ENCODE measurements at regions not wholly inside any gene's neighbourhood (a gene's known extent, or its start where the extent isn't known, plus 50 kb on each side); places are given as distances from the start of the nearest gene placed in this dataset.

DNA sequence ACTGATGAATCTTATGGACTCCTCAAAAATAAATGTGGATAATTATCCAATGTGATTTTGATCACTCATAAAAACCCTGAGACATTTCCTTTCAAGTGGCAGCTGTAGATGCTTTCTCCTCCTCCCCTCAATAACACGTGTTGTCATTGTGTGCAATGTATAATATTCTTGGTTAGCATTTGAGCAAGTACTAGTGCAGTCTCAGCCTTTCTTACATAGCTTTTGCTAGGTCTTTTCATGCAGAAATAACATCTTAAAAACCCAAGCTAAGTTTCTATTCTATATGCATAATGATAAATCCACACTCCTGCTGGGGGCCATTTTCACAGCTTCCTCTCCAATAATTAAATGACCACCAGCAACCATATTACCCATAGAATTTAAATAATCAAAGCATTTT lies 1835.2 kb upstream of the NUDT12 start:
- Histone ChIP-seq H3K9me2 (ENCODE audit: insufficient read depth, low read length) (no peaks in the 10 kb centered on the region), H3K4me3 (ENCODE audit: low read depth, low read length, poor library complexity, severe bottlenecking) (no peak overlapping the region)

DNA sequence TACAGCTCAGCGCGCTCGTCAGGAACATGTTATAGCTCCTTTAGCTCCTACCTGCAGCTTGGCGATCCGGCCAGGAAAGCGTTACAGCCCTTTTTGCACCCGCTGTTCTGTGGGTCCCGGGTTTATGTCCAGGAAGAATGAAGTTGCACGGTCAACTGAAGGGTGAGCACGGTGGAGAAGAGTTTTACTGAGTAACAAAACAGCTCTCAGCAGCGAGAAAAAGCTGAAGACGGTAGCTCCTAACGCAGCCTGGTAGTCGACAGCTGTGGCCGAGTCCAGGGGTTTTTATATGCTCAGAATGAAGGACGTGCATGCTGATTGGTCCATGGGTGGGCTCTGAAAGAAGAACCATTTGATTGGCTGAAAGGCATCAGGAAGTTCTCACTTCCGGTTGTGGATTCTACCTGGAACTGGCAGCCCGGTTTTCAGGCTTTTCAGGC lies 1830.1 kb upstream of the NUDT12 start:
- H3K9me2 ChIP-seq (ENCODE audit: insufficient read depth, low read length): no peaks in the 10 kb centered on the region
- H4K20me1 ChIP-seq (ENCODE audit: insufficient read depth, low read length): no peaks in the 10 kb centered on the region
- no peak overlapping the region for H3K4me2 ChIP-seq (ENCODE audit: low read length)
- no peaks in the 10 kb centered on the region for H3K36me3 ChIP-seq (ENCODE audit: insufficient read depth, low read length)
- POLR2A ChIA-PET: no interaction called here
- H2AFZ ChIP-seq (ENCODE audit: low read length): no peak overlapping the region
- H3K9me3 ChIP-seq (ENCODE audit: low read length): no peaks in the 10 kb centered on the region
- no peak overlapping the region for H3K27ac ChIP-seq (ENCODE audit: low read depth, low read length, poor library complexity, severe bottlenecking)
- no peak for DNase-seq (ENCODE audit: low spot score)
- no peaks in the 10 kb centered on the region for H3K79me2 ChIP-seq (ENCODE audit: insufficient read depth, low read depth, low read length)
- TF ChIP-seq, protein P1, sequence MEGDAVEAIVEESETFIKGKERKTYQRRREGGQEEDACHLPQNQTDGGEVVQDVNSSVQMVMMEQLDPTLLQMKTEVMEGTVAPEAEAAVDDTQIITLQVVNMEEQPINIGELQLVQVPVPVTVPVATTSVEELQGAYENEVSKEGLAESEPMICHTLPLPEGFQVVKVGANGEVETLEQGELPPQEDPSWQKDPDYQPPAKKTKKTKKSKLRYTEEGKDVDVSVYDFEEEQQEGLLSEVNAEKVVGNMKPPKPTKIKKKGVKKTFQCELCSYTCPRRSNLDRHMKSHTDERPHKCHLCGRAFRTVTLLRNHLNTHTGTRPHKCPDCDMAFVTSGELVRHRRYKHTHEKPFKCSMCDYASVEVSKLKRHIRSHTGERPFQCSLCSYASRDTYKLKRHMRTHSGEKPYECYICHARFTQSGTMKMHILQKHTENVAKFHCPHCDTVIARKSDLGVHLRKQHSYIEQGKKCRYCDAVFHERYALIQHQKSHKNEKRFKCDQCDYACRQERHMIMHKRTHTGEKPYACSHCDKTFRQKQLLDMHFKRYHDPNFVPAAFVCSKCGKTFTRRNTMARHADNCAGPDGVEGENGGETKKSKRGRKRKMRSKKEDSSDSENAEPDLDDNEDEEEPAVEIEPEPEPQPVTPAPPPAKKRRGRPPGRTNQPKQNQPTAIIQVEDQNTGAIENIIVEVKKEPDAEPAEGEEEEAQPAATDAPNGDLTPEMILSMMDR (conservative IDR thresholded peaks at IDR 0.05; ENCODE audit: low read length): no peak
- no peak for TF ChIP-seq EZH2phosphoT487 (IDR thresholded peaks at IDR 0.05; ENCODE audit: borderline replicate concordance, low read depth, low read length)
- intact Hi-C loops (cut with micrococcal nuclease; ENCODE audit: unreplicated experiment): no loop called here
- CTCF ChIA-PET (ENCODE audit: unreplicated experiment): no interaction called here
- no peak overlapping the region for H3K4me3 ChIP-seq (ENCODE audit: low read depth, low read length, poor library complexity, severe bottlenecking)
- H3K4me1 ChIP-seq (ENCODE audit: insufficient read depth, low read length, poor library complexity, severe bottlenecking): no peaks in the 10 kb centered on the region
- BruUV-seq (replicated peaks): no TSS peak

More for the DNA sequence above, 1835.2 kb upstream of the NUDT12 start:
- intact Hi-C loops (cut with micrococcal nuclease; ENCODE audit: unreplicated experiment): no loop called here
- no peak overlapping the region for H2AFZ ChIP-seq (ENCODE audit: low read length)
- no TSS peak for BruUV-seq (replicated peaks)
- H3K36me3 ChIP-seq (ENCODE audit: insufficient read depth, low read length): no peaks in the 10 kb centered on the region
- TF ChIP-seq EZH2phosphoT487 (IDR thresholded peaks at IDR 0.05; ENCODE audit: borderline replicate concordance, low read depth, low read length): no peak
- TF ChIP-seq, protein P1 (conservative IDR thresholded peaks at IDR 0.05; ENCODE audit: low read length): no peak
- no peak for DNase-seq (ENCODE audit: low spot score)
- no peaks in the 10 kb centered on the region for H4K20me1 ChIP-seq (ENCODE audit: insufficient read depth, low read length)
- H3K4me1 ChIP-seq (ENCODE audit: insufficient read depth, low read length, poor library complexity, severe bottlenecking): no peaks in the 10 kb centered on the region
- H3K9me3 ChIP-seq (ENCODE audit: low read length): no peaks in the 10 kb centered on the region
- CTCF ChIA-PET (ENCODE audit: unreplicated experiment): no interaction called here
- POLR2A ChIA-PET: no interaction called here
- H3K79me2 ChIP-seq (ENCODE audit: insufficient read depth, low read depth, low read length): no peaks in the 10 kb centered on the region
- no peak overlapping the region for H3K27ac ChIP-seq (ENCODE audit: low read depth, low read length, poor library complexity, severe bottlenecking)
- no peak overlapping the region for H3K4me2 ChIP-seq (ENCODE audit: low read length)

DNA sequence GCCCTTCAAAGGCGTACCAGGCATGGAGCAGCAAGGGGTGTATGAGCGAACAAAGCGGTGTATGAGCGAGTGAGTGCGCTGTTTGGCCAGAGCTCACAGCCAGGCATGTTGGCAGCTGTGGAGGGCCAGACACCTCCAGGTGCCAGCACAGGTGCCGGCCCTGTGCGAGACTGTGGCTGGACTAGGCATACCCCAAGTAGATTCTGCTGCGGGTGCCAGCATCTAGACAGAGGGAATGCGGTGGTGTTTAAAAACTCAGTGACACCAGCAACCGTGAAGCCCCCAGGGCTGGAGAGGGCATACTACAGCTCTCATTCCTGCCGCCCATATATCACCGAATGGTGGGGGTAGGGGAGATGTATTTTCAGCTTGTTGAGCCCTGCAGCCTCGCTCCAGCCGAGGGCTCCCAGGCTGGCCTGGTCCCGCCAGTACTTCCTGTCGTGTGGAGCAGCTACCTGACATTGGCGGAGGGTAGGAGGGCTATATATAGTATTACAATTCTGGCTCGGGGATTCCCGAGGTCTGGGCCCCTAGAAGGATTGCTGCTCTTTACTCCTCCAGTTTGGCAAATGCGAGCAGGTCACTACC lies 1829.6 kb upstream of the NUDT12 start:
- no peak overlapping the region for H2AFZ ChIP-seq (ENCODE audit: low read length)
- BruUV-seq (replicated peaks): no TSS peak
- H3K4me3 ChIP-seq (ENCODE audit: low read depth, low read length, poor library complexity, severe bottlenecking): no peak overlapping the region
- no peak overlapping the region for H3K4me2 ChIP-seq (ENCODE audit: low read length)
- H3K36me3 ChIP-seq (ENCODE audit: insufficient read depth, low read length): no peaks in the 10 kb centered on the region
- H3K4me1 ChIP-seq (ENCODE audit: insufficient read depth, low read length, poor library complexity, severe bottlenecking): no peaks in the 10 kb centered on the region
- ChIA-PET CTCF (ENCODE audit: unreplicated experiment) (no interaction called here), POLR2A (no interaction called here)
- no peaks in the 10 kb centered on the region for H3K9me2 ChIP-seq (ENCODE audit: insufficient read depth, low read length)
- no peaks in the 10 kb centered on the region for H3K9me3 ChIP-seq (ENCODE audit: low read length)
- no peak for TF ChIP-seq EZH2phosphoT487 (IDR thresholded peaks at IDR 0.05; ENCODE audit: borderline replicate concordance, low read depth, low read length)
- TF ChIP-seq, protein P1 (conservative IDR thresholded peaks at IDR 0.05; ENCODE audit: low read length): no peak
- H4K20me1 ChIP-seq (ENCODE audit: insufficient read depth, low read length): no peaks in the 10 kb centered on the region
- H3K79me2 ChIP-seq (ENCODE audit: insufficient read depth, low read depth, low read length): no peaks in the 10 kb centered on the region
- no peak for DNase-seq (ENCODE audit: low spot score)
- intact Hi-C loops (cut with micrococcal nuclease; ENCODE audit: unreplicated experiment): no loop called here
- H3K27ac ChIP-seq (ENCODE audit: low read depth, low read length, poor library complexity, severe bottlenecking): no peak overlapping the region
